ENCODE measurements at regions not wholly inside any gene's neighbourhood (a gene's known extent, or its start where the extent isn't known, plus 50 kb on each side); places are given as distances from the start of the nearest gene placed in this dataset.

GRCh38 chr14:58797010-58797429 lies 159.3 kb downstream of the DACT1 start:
- TF ChIP-seq POLR2A (IDR thresholded peaks at IDR 0.05) = no peak
- TF ChIP-seq CTCF (IDR thresholded peaks at IDR 0.05) = no peak
